HFF-Myc (cell line): ENCODE measurements at regions not wholly inside any gene's neighbourhood (a gene's known extent, or its start where the extent isn't known, plus 50 kb on each side); places are given as distances from the start of the nearest gene placed in this dataset.
"Not testable (repeated sequence)": the region's sequence is repeated elsewhere in the genome, so short reads cannot be mapped to it uniquely, and the experiment has no call there.

Experiments
- DNase-seq: peaks from one replicate; pipeline ENCODE4 v3.0.0-alpha.2; 2011; ENCODE audit warnings: low read depth; ENCODE audit errors: extremely low read depth
- H3K4me3 ChIP-seq: replicated peaks from 2 replicates; pipeline ENCODE4 v1.5.1; 2011; ENCODE audit warnings: low read depth, mild to moderate bottlenecking, control low read depth, low read length
- CTCF ChIP-seq: IDR thresholded peaks from 2 replicates; pipeline ENCODE4 v1.5.1; 2012; ENCODE audit warnings: mild to moderate bottlenecking, low read depth, low read length, control low read depth; ENCODE audit errors: missing control alignments

GRCh38 chr3:193816656-193817311 lies 223.8 kb downstream of the OPA1 start:
- no peak for TF ChIP-seq CTCF
- DNase-seq = no peak
- H3K4me3 ChIP-seq = no peak overlapping the region

- no peak overlapping the region for H3K4me3 ChIP-seq
- no peak for DNase-seq
- no peak for TF ChIP-seq CTCF
Observed at GRCh38 chr3:193819117-193820010, 226.4 kb downstream of the OPA1 start.

- no peak overlapping the region for H3K4me3 ChIP-seq
- TF ChIP-seq CTCF = no peak
- DNase-seq = no peak
Observed at GRCh38 chr3:193821151-193821668, 228.2 kb downstream of the OPA1 start.

- no peak for DNase-seq
- no peak overlapping the region for H3K4me3 ChIP-seq
- no peak for TF ChIP-seq CTCF
Observed at GRCh38 chr3:193822492-193823212, 229.6 kb downstream of the OPA1 start.

GRCh38 chr3:193823213-193823605 lies 230.2 kb downstream of the OPA1 start:
- DNase-seq, H3K4me3 ChIP-seq: not testable (repeated sequence)

GRCh38 chr3:193824365-193824764 lies 231.4 kb downstream of the OPA1 start:
- TF ChIP-seq CTCF = no peak
- DNase-seq = no peak
- no peak overlapping the region for H3K4me3 ChIP-seq

GRCh38 chr3:193825617-193826016 lies 232.6 kb downstream of the OPA1 start:
- no peak for TF ChIP-seq CTCF
- no peak overlapping the region for H3K4me3 ChIP-seq
- DNase-seq = no peak
